Caki2 (cell line): ENCODE measurements at regions not wholly inside any gene's neighbourhood (a gene's known extent, or its start where the extent isn't known, plus 50 kb on each side); places are given as distances from the start of the nearest gene placed in this dataset.
"Not testable (repeated sequence)": the region's sequence is repeated elsewhere in the genome, so short reads cannot be mapped to it uniquely, and the experiment has no call there.

Experiments used
- DNase-seq: peaks from one replicate; pipeline ENCODE4 v3.0.0-alpha.2; 2015; ENCODE audit warnings: low read depth
- in situ Hi-C: cut with HindIII; loops from 2 replicates; pipeline ENCODE4 v1.10.0; 2016; ENCODE audit warnings: low sequenced_read_pairs, low pct_unique_long_range_greater_than_20kb, mixed read lengths

- in situ Hi-C loops = no loop called here
- no peak for DNase-seq
These were observed 266.7 kb upstream of the RAB4A start for GRCh38 chr1:229004066-229004833.

- in situ Hi-C loops = no loop called here
- no peak for DNase-seq
These were observed 265.8 kb upstream of the RAB4A start for GRCh38 chr1:229005097-229005496.

- DNase-seq = no peak
- in situ Hi-C loops = no loop called here
These were observed 265.4 kb upstream of the RAB4A start for GRCh38 chr1:229005556-229005955.

GRCh38 chr1:229006121-229006870 is 264.6 kb upstream of the RAB4A start:
- in situ Hi-C loops = no loop called here
- DNase-seq = no peak

- DNase-seq = no peak
These were observed 263.7 kb upstream of the RAB4A start for GRCh38 chr1:229007167-229007566.

GRCh38 chr1:229007701-229008100 is 263.2 kb upstream of the RAB4A start:
- no peak for DNase-seq
- in situ Hi-C loops = no loop called here

More at GRCh38 chr1:229007167-229007566, 263.7 kb upstream of the RAB4A start:
- in situ Hi-C loops = no loop called here

- DNase-seq, in situ Hi-C loops: not testable (repeated sequence)
These were observed 262.6 kb upstream of the RAB4A start for GRCh38 chr1:229008347-229008746.

- in situ Hi-C loops = no loop called here
These were observed 259.9 kb upstream of the RAB4A start for GRCh38 chr1:229011022-229011421.

GRCh38 chr1:229012823-229013222 is 258.1 kb upstream of the RAB4A start:
- in situ Hi-C loops = no loop called here
- no peak for DNase-seq

More at GRCh38 chr1:229011022-229011421, 259.9 kb upstream of the RAB4A start:
- DNase-seq = no peak

- in situ Hi-C loops = no loop called here
- no peak for DNase-seq
These were observed 256.9 kb upstream of the RAB4A start for GRCh38 chr1:229013981-229014380.

- in situ Hi-C loops = no loop called here
- DNase-seq = no peak
These were observed 255.1 kb upstream of the RAB4A start for GRCh38 chr1:229015806-229016205.

GRCh38 chr1:229017091-229017490 is 253.8 kb upstream of the RAB4A start:
- in situ Hi-C loops = no loop called here
- no peak for DNase-seq

- in situ Hi-C loops = no loop called here
- DNase-seq = no peak
These were observed 252.1 kb upstream of the RAB4A start for GRCh38 chr1:229018674-229019295.

GRCh38 chr1:229019663-229020271 is 251.1 kb upstream of the RAB4A start:
- in situ Hi-C loops = no loop called here
- DNase-seq = no peak

- in situ Hi-C loops, DNase-seq: not testable (repeated sequence)
These were observed 249.9 kb upstream of the RAB4A start for GRCh38 chr1:229021034-229021433.

GRCh38 chr1:229022595-229023333 is 248.1 kb upstream of the RAB4A start:
- in situ Hi-C loops = no loop called here
- no peak for DNase-seq

GRCh38 chr1:229023651-229024300 is 247.1 kb upstream of the RAB4A start:
- in situ Hi-C loops = no loop called here
- DNase-seq = no peak
